Astrocyte (in vitro differentiated cells and primary cell): ENCODE measurements at regions not wholly inside any gene's neighbourhood (a gene's known extent, or its start where the extent isn't known, plus 50 kb on each side); places are given as distances from the start of the nearest gene placed in this dataset.

ENCODE experiments used
- CTCF ChIP-seq: IDR thresholded peaks from 2 replicates; pipeline ENCODE4 v1.5.1; 2011; ENCODE audit warnings: low read depth, mild to moderate bottlenecking, inconsistent platforms, low read length, moderate library complexity; ENCODE audit not compliant: insufficient read depth
- EZH2 ChIP-seq: IDR thresholded peaks from 2 replicates; pipeline ENCODE4 v1.6.1; 2012; ENCODE audit warnings: mild to moderate bottlenecking, low read length, inconsistent platforms; ENCODE audit not compliant: insufficient read depth

- TF ChIP-seq CTCF (no peak), EZH2 (no peak)
Observed at GRCh38 chr16:79810449-79811189, 210.1 kb upstream of the MAF start.
